D341Med (cell line): ENCODE measurements at regions not wholly inside any gene's neighbourhood (a gene's known extent, or its start where the extent isn't known, plus 50 kb on each side); places are given as distances from the start of the nearest gene placed in this dataset.
"Not testable (repeated sequence)": the region's sequence is repeated elsewhere in the genome, so short reads cannot be mapped to it uniquely, and the experiment has no call there.

Experiments
- DNase-seq: peaks from one replicate; pipeline ENCODE4 v3.0.0; 2012; ENCODE audit warnings: low spot score

DNA sequence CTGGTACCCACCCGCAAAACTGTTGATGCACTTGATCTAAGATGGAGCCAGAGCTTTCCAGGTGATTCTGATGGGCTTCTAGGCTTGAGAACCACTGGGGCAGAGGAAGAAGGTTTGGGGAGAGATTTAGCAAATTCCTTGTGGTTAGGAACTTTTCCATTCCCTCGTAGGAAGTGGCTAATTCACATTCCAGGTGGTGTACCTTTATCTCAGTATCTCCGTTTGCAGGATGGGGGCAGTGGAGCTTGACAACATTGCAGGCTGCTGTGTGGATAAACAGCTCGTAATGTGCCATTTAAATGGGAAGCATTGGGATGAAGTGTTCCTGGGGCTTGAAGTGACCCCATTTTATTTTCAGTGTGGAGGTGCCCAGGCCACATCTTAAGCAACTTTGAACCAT lies 172.9 kb upstream of the IL12B start:
- DNase-seq, result no peak

DNA sequence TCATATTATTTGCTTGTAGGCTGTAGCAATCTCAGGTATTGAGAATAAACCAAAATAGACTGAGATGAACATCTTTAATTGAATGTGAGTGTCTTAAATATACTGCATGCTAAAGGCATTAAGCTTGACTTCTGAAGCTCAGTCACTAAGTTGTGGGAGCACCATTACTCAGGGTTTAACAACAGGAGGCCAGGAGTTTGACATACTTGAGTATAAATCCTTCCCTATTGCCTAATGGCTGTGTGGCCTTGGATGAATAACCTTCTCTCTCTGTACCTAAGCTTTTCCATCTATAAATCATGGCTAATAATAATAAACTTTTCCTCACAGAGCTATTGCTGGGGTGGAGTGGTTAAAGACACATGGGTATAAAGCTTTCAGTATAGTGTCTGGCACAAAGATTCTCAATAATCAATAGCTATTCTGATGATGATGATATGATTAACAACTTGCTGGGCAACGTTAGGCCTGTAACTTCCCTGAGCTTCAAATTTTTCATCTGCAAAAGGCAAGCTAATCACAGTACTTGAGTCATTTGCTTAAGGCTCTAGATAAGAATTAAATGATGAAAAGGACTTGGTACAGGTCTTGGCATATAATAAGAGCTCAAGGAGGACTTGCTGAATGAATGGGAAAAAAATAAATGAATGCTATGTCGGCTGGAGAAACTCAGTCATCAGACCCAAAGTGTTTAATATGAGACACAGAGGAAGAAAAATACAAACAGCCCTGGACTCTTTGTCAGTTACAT lies 174.0 kb upstream of the IL12B start:
- DNase-seq, result no peak

DNA sequence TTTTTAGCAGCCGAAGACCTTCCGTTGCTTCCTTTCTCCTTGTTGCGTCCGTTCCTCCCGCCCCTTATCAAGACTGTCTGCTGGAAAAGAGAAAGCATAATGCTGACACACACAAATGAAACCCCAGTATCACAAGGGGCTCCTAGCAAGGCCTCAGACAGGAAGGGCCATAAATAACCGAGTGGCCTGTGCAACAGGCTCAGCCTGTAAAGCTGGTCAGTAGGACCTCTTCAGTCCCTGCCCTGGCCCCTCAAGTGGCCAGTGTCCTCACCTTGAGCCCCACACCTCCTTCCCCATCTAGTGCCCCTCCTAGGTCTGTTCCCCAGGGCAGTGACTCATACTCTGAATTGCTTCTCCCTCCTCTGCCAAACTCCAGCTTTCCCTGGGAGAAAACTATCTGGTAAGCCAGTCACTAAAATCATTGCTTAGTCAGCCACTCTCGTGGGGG lies 174.6 kb upstream of the IL12B start:
- DNase-seq, result no peak

DNA sequence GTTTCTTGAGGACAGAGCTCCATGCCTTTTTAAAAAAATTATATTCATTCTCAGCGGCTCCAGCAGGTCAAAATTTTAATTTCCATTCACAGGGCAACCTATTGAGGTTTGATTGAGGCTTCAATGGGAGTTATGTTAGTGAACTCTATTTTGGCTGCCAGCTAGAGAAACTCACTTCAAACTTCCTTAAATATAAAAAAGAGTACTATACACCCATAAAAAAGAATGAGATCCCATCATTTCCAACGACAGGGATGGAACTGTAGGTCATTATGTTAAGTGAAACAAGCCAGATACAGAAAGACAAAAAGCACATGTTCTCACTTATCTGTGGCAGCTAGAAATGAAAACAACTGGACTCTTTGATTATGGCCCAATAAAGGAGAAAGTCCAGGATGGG lies 176.8 kb upstream of the IL12B start:
- DNase-seq, result no peak

DNA sequence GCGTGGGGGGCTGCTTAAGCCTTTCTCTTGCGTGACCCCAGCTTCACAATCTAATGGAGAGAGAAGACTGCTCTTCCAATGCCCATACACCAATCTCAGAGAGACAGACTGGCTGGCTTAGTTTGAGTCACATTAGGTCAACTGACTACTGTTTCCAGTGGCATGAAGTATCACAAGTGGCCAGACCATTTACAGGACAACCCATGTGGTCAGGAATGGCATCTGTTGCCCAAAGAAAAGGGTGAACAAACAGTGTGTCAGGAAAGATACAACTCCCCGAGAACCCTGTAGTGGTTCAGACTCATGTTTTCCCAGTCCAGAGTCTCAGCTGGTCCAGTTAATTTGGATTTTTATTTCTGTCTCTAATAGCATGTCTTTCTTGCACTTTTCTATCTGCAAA lies 177.4 kb upstream of the IL12B start:
- no peak for DNase-seq

DNA sequence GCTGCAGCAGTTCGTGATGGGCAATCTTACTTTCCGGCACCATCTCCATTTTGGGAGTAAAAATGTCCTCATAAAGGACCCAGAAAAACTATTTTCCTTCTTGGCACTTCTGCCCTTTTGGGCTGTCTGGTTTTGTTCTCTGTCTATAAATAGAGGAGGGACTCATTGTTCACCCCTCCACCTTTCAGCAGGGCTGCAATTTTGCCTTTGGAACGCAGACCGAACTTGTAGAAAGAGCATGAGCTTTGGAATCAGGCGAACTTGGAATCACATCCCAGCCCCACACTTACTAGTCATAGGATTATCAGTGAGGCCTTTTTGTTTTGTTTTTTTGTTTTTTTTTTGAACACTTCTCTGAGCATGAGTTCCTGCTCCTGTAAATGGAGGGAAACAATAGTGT lies 178.1 kb upstream of the IL12B start:
- DNase-seq, result no peak

DNA sequence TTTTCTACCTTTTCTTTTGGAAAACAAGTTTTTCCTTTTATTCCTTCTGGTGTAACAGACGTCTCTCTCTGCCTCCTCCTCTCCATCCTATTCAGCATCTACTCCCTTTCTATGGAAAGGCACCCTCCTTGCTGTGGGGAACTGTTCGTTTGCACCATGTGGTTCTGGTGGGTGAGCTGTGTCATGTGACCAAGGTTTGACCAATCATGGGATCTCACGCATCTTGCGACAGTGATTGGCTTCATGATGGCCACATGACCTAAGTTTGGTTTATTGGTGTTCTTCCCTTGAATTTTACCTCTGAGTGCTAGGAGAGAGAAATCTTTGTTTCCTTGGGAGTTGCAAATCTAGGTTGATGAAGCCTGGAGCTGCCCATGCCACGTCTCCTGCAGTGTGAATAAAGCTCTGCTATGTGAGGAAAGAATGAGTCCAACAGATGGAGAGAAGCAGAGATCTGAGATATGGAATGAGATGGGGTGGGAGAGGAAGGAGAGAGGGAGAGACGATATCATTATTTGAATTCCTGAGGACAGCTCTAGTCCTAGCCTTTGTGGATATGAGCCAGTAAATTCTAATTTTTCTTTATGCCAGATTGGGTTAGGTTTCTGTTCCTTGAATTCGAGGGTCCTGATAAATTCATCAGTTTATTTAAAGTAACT lies 178.8 kb upstream of the IL12B start:
- DNase-seq, result no peak

DNA sequence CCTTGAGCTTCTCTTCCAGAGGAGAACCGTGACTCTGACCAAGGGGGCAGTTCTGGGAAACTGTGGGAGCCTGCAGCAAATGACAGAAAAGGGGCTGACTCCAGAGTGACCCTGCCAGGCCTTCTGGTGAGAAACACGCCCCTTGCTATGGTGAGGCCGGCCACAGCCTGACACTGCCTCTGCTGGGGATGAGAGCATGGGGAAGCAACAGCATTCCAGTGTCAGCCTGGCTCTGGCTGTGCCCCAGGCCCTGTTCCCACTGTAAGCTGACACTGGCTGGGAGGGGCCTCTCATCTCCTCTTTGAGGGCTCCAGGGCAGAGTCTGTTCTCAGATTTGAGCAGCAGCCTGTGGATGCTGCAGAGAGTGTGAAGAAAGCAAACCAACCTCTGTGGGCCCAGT lies 180.0 kb upstream of the IL12B start:
- no peak for DNase-seq

DNA sequence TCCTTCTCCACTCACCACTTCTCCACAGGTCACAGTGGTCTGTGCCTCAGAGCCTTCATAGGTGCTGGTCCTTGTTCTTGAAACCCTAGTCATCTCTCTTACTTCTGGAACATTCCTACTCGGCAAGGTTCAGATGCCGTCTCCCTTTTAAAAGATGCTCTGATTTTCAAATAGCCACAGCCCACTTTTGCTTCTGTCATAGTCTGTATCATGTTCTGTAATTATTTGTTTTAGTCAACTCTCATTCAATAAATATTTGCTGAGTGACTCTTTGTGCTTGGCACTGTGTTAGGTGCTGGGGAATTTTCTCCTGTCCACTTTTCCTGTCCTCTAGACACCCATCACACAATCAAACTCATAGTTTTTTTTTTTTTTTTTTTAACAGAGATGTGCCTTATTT lies 181.3 kb upstream of the IL12B start:
- no peak for DNase-seq

DNA sequence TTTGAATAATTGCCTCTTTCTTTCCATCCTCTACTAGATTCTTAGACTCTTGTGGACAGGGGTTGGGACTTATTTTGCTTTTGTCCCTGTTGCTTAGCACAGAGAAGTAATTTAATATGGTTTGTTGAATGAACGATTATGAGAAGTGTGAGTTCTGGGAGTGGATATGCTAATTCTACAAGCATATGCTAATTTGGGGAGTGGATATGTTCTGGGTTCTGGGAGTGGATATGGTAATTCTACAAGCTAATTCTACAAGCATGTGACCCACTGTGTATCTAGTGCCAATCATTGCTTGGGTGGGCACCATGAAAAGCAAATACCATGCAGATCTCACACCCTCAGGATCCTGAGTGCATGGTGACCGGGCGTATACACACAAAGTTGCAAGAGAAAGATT lies 181.8 kb upstream of the IL12B start:
- DNase-seq, result no peak

DNA sequence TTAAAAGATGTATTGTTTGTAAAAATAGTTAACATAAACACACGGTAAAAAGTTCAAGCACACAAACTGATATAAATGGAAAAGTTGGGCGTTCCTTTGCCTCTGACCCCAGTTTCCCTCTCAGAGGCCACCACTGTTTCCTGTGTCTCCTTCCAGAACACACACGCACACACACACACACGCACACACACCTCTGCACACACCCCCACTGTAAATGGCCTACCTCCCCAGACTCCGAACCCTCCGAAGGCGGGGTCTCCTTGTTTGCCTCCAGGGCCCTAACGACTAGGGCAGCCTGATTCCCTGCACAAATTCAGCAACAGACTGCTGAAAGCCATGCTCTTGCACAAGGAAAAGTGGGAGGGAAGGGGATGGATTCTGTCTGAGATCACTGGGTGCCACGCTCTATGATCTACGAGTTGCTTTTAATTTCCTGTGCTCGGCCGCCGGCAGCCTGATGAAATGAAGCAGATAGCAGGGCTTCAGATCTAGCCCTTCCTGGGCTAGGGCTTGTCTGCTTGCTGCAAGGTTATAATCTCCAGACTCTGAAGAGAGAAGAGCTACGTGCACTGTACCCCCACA lies 184.0 kb upstream of the IL12B start:
- no peak for DNase-seq

DNA sequence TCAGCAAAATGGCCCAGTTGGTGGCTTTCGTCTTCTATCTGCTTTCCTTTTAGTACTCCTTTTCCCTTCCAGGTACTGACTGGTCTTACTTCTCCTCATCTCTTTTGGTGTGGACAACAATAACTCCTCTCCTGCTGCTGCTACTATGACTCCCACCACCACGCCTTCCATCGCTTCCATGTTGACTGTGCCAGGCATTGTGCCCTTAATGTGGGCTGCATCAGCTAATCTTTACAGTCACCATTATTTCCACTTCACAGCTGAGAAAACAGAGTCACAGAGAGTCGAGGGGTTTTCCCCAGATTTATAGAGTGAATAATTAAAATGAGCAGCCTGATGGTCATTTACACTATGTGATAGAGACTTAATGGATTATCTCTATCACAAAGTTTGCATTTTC lies 184.9 kb upstream of the IL12B start:
- DNase-seq, result no peak

DNA sequence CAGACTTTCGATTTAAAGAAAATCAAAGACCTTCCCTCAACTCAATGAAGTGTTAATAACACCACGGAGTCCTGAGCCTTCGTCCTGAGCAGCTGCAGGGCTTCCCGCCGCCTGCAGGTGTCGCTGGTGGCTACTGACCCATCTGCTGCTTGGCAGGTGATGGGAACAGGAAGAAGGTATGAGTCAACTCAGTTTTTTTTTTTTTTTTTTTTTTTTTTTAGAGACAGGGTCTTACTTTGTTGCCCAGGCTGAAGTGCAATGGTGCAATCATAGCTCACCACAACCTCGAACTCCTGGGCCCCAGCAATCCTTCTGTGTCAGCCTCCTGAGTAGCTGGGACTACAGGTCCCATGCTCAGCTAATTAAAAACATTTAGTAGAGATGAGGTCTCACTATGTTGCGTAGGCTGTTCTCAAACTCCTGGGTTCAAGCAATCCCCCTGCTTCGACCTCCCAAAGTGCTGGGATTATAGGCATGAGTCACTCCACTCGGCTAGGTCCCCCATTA lies 185.7 kb upstream of the IL12B start:
- peak; percentile 74 for DNase-seq

DNA sequence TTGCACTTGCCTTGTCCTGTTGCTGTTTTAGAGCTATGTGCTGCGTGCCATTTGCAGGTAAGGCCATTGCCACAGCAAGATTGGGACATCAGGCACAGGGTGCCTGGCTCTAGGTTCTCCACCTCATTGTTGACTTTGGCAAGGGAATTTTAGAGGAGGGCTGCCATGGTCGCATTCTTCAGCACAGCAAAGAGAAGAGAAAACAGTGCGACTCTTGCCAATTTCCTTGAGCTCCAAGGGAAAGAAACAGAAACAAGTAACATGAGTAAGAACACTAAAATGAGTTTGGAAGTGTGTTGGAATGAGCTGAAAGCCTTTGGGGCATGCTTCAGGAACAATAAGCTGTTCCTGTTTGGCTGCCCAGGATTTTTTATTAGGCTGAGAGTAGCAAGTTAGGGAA lies 188.1 kb upstream of the IL12B start:
- DNase-seq, result no peak

DNA sequence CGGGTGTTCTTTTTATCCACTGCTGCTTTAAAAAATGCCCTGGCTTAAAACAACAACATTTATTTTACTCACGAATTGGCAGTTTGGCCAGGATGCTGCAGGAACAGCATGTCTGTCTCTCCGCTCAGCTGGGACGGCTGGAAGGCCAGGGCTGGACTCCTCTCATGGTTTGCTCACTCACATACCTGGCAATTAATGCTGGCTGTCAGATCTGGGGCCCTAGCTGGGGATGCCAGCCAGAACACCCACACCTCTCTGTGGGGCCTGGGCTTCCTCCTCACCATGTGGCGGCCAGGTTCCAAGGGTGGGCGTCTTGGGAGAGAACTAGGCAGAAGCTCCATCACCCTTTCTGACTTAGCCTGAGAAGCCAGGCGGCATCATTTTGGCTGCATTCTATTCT lies 189.1 kb upstream of the IL12B start:
- no peak for DNase-seq

DNA sequence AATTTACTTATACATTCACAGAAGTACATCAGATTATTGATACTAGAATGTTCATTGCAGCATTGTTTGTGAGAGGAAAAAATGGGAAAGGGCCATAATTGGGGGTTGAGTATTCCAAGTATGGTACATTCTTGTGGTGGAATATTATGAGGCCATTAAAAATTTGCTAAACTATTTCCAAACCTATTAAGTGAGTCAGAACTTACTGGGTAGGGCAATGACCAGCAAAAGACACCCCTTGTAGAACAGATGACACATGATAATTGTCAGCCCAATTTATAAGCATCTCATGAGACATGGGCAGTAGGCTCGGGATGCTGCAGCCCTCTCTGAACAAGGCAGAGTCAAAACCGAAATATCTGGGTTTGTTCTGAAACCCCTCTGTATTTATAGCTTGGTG lies 192.6 kb upstream of the IL12B start:
- DNase-seq, result no peak

DNA sequence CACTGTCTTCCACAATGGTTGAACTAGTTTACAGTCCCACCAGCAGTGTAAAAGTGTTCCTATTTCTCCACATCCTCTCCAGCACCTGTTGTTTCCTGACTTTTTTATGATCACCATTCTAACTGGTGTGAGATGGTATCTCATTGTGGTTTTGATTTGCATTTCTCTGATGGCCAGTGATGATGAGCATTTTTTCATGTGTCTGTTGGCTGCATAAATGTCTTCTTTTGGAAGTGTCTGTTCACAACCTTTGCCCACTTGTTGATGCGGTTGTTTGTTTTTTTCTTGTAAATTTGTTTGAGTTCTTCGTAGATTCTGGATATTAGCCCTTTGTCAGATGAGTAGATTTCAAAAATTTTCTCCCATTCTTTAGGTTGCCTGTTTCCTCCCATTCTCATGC lies 194.0 kb upstream of the IL12B start:
- DNase-seq, result not testable (repeated sequence)

DNA sequence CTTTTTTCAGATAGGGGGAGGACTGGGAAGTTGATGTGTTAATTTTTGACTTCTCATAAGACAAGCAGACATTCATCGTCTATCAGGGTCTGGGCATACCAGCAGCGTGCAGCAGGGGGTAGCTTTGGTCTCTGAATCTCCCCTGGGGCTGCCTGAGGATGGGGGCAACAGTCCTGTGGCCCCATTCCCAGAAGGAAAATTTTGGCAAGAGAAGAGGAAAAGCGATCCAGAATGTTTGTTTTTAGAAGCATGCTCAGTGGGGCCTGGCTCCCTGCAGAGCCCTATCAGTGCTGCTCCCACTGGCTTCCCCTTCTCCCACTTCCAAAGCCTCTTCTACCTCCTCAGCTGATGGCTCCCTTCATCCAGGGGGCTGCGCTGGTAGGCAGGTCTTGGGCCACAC lies 194.8 kb upstream of the IL12B start:
- DNase-seq, result no peak

DNA sequence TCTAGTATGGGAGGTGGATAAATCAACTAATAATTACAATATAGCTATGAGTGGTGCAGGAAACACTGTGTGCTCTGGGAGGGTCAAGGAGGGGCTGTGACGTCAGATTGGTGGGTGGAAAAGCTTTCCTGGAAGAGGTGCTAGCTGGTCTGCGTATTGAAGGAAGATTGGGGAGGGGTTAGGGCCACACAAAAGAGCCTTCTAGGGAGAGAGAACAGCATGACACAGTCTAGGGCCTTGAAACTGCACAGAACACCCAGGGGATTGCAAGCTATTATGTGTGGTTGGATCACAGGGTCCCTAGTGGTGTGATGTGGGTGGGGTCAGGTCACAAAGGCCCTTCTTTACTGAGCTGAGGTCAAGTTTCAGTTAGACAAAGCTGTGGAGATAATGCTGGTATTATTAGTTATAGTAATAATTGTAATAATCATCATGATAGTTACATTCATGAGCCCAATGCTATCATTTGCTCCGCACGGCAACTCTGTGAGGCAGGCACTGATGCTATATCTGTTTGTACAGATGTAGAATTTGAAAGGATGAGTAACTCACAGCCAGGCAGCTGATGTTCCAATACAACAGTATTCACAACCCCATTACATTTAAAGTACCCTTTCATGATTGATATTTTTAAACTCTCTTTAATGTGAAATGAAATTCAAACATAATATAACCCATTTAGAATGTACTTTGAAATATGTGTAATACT lies 197.4 kb upstream of the IL12B start:
- DNase-seq, result no peak

DNA sequence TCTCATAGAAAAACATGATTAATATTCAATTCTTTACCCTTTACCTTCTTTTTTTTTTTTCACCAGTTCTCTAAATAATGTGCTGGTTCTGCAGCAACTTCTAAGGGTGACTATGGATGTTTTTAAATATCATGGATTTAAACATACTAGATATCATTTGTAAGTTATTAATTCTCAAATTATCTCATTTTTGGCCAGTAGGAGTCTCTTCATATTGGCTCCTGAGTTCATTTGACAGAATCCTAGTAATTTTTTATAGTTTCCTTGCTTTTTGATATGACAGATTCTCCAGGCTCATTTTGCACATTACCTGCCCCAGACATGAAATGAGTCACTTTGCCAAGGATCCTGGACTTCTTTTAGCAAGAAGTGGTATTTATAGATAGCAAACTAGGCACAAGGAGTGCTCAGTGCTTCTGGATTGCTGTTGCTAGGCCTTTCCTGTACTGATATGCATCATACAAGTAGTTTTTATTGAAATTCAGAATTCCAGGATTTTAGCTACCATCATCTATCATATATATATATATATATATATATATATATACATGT lies 201.3 kb upstream of the IL12B start:
- DNase-seq, result no peak

DNA sequence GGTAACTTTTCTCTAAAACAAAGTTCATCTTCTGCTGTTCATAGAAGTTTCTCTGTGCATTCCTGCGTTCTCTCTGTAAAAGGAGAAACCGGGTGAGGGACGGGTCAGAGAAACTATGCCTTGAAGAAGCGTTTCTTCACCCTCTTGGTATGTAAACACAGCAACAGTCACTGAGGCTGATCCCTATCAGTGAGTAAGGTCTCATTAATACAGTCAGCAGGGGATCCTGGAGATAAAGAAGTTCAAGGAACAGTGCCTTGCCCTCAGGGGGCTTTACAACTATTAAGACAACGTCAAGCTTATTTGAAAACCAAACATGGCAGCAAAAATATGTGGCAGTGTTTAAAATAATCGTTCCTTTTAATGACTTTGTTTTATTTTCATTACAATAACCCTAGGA lies 202.9 kb upstream of the IL12B start:
- DNase-seq, result no peak

DNA sequence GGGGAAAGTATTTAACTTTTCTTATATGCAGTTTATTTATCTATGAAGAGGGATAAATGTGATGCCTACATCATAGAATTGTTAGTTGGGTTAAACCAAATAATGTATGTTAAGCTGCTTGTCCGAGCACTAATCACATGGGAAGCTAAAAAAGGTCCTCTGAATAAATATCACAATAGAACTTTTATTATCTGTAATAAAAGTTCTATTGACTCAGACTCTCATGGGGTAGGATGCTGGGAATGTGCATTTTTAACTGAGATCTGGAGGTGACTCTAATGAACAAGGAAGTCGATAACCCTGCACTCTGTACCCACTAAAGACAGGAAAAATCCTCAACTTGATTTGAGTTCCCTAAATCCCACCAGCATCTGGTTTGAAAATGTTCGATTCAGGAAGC lies 205.9 kb upstream of the IL12B start:
- DNase-seq, result no peak

DNA sequence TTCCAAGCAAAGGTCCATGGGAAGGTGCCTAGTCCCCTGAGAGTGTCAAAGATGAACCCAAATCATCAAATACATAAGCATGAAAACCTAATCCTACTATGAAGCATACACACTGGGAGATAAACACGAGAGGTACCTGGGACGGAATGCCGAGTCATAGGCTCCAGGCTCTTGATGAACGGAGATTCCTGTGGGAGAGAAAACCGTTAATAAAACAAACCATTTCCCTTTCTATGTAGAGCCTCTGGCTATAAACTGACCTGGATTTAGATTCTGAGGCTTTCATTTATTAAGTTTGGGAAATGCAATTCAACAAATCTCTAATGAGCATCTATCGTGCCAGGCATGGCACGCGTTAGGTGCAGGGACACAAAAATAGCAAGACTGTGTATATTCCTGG lies 206.4 kb upstream of the IL12B start:
- no peak for DNase-seq
